NCI-H345 treated with DMSO at 0.1 percent for 48 hours (cell line): ENCODE measurements at regions not wholly inside any gene's neighbourhood (a gene's known extent, or its start where the extent isn't known, plus 50 kb on each side); places are given as distances from the start of the nearest gene placed in this dataset.

ENCODE experiments used
- DNase-seq: peaks from one replicate; lab custom pipeline; 2025; ENCODE audit not compliant: unreplicated experiment; lab: John Stamatoyannopoulos, UW

DNA sequence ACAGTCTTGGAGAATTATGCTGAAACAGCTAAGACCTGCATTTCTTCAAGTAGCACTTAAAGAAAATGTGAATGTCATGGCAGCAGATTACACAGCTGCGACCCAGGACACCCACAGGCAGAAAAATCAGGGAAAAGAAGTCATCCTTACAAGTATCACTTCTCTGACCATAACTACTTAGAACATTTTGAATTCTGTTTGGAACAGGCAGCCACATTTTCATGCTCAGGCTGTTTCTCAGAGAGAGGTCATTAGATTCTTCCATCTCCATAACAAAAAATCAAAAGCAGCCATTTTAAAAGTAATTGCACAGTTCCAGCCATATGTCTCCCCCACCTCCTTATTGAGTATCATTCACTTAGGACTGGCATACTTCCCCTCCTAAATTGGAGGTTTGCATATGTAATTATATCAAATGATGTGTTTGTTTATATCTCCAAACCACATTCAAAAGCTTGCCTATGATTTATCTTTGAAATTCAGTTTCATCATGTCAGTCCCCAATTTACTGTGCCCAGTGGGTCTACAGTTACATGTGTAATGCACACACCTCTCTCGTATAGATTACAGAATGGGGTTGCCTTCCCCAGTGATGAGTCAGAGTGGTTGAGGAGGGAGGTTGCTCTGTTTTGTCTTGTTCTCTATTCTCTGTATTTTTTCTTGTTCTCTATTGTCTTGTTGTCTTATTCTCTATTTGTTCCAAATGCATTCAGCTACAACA is 276.5 kb upstream of the MTNR1B start:
- no peak for DNase-seq

GRCh38 chr11:92696076-92696475 is 273.4 kb upstream of the MTNR1B start:
- no peak for DNase-seq

DNA sequence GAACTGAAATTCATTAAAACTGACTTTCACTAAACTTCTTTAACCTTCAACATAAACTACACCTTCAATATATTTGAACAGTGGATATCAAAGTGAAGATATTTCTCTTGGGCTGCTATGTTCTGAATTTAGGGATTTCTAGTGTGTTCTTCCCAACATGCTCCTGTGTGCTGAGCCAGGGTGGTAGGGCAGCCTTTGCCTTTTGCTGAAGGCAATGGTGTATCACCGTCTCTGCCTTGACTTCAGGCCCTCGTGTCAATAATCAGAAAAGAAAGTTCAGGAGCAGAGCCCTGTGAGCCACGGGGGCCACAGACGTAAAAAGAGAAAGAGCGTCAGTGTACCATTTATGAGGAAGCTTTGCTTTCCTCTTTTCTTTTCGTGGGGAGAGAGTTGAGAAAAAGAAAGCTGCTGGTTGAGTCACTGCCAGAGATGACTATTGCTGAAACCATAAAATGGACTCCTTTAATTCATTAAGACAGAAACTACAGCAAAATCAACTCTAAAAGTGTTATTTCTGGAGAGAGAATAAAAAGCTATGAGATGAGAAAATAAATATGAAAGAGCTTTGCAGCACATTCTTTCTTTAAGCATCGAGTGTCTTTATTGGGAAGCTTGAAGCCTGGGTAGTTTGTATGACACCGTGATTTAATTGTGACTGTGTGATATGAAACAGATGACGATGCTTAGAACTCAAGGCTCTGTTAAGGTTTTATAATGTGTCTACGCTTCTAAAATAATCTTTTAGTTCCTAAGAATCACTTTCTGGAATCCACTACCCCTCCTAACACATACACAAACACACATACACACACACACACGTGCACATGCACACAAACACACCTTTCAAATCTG is 271.8 kb upstream of the MTNR1B start:
- no peak for DNase-seq

DNA sequence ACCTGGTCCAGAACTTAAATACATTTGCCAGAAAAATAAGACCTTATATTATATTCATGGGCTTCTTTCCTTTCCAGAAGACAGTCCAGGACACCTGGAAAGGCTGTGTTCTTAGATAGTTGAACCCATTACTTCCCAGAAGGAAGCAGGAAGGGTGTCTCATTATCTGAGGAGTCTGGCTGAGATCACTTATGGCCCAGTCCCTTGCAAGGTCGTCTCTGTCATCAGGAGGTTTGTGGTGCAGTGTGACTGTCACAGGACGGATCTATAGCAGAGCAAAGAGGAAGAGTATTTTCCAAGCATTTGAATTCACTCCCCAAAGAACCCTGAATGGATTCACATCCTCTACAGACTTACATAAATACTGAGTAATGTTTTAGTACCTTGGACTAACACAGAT is 270.7 kb upstream of the MTNR1B start:
- no peak for DNase-seq

- DNase-seq: peak; percentile 8
Observed at GRCh38 chr11:92702037-92702804, 267.2 kb upstream of the MTNR1B start.

GRCh38 chr11:92702805-92703448 is 266.5 kb upstream of the MTNR1B start:
- DNase-seq: no peak

DNA sequence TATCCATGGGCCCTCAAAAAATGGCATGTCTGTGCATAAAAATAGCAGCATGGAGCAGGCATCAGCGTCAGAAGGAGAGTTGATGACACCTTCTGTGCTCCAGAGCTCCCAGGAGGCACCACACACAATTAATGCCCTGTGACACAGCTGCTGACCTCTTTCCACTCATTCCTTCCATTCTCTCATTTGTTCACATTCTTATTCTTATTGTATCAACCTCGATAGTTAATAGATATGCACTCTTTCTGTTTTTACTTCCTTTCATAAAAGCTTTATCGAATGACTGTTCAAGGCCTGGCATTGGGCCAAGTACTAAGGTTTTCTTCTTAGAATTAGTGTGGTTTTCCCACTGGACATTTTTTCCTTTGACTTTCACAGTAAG is 266.0 kb upstream of the MTNR1B start:
- DNase-seq: no peak

DNA sequence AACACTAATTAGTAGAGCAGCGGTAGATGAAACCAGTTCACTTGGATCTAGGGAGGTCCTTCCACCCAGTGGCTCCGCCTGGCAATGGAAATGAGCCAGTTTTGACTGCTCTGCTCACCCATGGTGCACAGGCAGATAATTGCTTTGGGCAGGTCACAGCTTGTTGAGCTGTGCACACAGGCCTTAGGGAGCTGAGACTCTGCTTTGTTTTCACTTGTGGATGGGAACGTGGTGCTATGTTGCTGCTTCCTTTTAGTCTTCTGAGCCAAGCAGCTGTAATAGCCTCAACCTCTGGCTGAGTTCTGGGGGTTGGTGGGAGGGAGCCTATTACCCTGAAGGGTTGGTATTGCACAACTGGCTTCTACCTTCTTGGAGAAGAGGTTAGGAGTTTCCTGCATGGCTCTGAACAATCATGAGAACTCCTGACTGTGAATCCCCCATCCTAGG is 262.3 kb upstream of the MTNR1B start:
- DNase-seq: peak; percentile 95

- DNase-seq: no peak
Observed at GRCh38 chr11:92707665-92708064, 261.8 kb upstream of the MTNR1B start.

DNA sequence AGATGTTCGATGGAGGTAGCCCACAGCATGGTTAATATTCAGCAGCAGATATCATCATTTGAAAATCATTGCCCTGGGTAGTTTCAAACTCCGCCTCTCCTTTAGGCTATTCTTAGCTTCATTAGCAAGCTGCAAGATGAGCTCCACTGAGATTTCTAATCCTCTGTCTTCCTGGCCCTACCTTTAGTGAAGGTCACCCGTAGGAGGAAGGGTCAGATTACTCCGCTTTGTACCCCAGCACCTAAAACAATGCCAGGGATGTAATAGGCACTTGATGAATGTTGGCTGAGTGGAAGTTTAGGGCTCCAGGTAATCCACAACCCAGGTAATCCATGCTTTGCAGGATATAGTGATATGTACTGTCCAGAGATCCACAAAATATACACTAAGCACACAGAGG is 260.1 kb upstream of the MTNR1B start:
- no peak for DNase-seq

DNA sequence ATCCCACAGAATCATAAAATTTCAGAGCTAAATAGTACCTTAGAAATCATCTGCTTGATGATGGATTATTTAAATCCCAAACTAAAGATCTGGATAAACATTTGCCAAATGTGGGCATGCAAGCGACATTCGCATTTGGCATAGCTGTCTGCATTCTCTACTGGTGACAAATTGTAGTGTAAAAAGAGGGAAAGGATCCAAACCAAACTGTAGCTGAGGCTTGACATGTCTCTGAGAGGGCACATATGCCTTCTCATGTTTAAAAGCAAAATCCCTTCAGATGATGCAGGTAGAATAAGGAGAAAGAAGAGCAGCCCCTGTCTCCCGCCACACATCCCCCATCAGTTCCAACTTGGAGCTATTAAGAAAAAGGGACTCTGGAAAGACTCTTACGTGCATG is 257.5 kb upstream of the MTNR1B start:
- no peak for DNase-seq

DNA sequence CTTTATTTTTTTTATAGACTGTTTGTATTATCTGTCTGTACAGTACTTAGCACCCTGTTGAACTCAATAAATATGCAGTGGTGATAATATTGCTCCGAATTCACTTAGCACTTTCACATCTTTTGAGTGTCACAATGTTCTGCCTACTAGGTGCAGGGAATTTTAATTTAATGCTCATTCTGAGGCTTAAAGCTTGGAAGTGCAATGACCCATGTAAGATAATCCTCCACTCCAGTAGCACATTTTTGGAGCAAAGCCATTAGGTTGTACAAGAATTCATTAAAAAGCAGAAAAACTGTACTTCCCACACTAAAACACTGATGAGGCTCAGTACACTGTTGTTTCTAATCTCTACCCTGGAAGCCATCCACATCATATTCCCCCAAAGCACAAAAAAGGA is 255.3 kb upstream of the MTNR1B start:
- no peak for DNase-seq

DNA sequence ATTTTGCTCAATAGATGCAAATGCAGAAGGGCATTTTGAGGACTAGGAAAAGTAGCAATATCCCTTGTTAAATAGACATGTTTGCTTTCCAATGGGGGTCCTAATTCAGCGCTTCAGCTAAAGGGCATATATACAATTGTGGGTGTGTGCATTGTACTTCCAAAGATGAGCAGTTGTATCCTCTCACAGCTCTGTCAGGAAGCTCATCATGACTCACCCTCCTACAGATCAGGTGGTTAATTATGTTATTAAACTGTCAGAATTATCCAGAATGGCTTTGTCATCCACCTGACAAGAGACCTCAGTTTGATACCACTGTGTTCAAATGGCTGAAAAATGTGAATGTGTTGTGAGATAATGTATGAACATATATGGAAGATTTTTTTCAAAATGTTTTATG is 252.2 kb upstream of the MTNR1B start:
- no peak for DNase-seq

- DNase-seq: no peak
Observed at GRCh38 chr11:92720385-92720784, 249.1 kb upstream of the MTNR1B start.

- no peak for DNase-seq
Observed at GRCh38 chr11:92725352-92725751, 244.1 kb upstream of the MTNR1B start.

DNA sequence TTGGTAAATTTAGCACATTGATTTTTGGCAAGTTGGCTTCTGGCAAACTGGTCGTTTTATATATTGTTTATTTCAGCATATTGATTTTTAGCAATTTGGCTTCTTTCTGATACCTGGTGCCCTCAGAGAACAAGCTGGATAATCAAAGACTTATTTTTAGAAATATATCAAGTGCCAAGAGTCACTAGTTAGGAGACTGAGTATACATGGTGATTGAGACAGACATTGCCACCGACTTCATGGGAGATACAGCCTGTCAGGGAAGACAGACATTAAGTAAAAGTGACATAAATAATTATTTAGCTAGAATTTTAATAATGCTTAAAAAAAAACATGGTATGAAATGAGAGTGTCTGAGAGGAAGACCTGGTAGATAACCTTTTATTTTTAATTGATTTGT is 242.3 kb upstream of the MTNR1B start:
- DNase-seq: no peak

- no peak for DNase-seq
Observed at GRCh38 chr11:92727769-92728168, 241.7 kb upstream of the MTNR1B start.

DNA sequence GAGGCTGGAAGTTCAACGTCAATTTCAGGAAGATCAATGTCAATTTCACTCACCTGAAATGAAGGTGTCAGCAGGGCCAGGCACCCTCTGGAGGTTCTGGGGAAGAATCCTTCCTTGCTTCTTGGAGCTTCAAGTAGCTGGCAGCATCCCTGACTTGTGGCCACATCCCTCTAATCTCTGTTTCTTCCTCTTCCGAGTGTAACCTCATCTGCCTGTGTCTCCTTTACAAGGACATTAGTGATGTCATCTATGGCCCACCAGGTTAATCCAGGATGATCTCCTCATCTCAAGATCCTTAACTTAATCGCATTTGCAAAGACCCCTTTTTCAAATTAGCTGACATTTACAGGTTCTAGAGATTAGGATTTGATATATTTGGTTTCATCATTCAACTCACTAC is 240.8 kb upstream of the MTNR1B start:
- no peak for DNase-seq

DNA sequence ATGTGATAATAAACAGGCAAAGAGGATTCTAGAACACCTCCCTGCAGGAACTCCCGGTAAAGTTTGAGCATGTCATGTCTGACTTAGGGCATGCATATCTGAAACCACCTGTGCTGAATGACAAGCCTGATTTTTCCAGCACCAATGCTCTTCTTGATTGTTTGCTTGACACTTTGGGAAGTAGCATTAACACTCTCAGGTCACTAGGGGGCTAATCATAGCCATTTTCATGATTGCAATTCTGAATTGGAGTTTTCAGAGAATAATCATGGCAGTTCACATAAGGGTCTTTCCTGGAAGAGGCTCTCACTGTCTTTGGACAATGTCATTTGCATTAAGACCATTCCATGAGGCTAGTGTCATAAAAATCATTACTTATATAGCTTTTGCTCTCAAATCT is 234.4 kb upstream of the MTNR1B start:
- no peak for DNase-seq

DNA sequence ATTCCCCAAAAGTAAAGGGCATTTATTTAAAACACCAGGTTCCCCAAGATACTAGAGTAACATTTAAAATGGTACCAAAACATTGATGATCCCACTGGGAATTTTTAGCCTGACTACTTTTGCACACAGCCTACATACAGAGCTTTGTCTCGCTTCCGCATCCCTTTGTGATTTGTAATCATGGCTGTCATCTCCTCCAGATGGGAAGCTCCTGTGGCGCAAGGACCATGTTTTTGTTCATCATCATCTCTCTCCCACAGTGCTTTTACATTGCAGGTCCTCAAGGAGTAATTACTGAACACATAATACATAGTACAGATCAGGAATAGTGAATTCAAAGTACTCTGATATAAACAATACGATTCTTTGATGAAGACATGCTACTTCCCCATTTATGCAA is 231.2 kb upstream of the MTNR1B start:
- no peak for DNase-seq

GRCh38 chr11:92739041-92739440 is 230.4 kb upstream of the MTNR1B start:
- DNase-seq: no peak
